HepG2 (cell line): ENCODE measurements at regions not wholly inside any gene's neighbourhood (a gene's known extent, or its start where the extent isn't known, plus 50 kb on each side); places are given as distances from the start of the nearest gene placed in this dataset.

Experiments
- NCOA1 ChIP-seq: sonication (generic); formaldehyde crosslinking; IDR thresholded peaks from 2 replicates; pipeline ENCODE4 v1.9.0; 2021; ENCODE audit warnings: missing genetic modification reagents
- SOX5 ChIP-seq: IDR thresholded peaks from 2 replicates; pipeline ENCODE4 v1.6.1; 2016; ENCODE audit warnings: borderline replicate concordance
- ZNF138 ChIP-seq: sonication (generic); formaldehyde crosslinking; IDR thresholded peaks from 2 replicates; pipeline ENCODE4 v1.5.0; 2020; ENCODE audit warnings: mild to moderate bottlenecking, low read depth, missing genetic modification reagents
- ZNF180 ChIP-seq: sonication (generic); formaldehyde crosslinking; IDR thresholded peaks from 2 replicates; pipeline ENCODE4 v1.4.0; 2020; ENCODE audit warnings: low read depth, missing genetic modification reagents, borderline replicate concordance
- ZNF263 ChIP-seq: sonication (generic); formaldehyde crosslinking; IDR thresholded peaks from 2 replicates; pipeline ENCODE4 v1.4.0; 2020; ENCODE audit warnings: missing genetic modification reagents
- TF ChIP-seq, protein P1 (sequence below): sonication (generic); formaldehyde crosslinking; IDR thresholded peaks from one replicate; pipeline ENCODE4 v1.5.1; 2020; ENCODE audit warnings: mild to moderate bottlenecking, missing genetic modification reagents; ENCODE audit errors: not compliant biosample characterization
- TF ChIP-seq, protein P2 (sequence below): sonication (generic); formaldehyde crosslinking; IDR thresholded peaks from 2 replicates; pipeline ENCODE4 v1.4.0; 2020; ENCODE audit warnings: mild to moderate bottlenecking, missing genetic modification reagents

DNA sequence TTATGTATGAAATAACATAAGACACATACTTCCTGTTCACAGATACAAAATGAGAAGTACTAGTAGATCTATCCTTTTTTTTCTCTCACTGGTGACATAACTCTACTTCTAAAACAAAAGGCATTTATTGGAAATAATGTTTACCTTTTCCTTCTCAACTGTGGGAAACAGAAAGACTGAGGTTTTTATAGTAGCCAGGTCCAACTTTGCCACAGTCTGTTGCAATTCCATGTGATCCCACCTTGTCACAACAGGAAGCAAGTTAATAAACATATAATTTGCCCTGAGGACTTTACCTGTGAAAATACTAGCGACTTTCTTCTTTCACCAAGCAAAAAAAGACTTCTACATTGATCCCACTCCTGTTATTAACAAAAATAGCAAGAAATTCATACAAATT, 475.8 kb downstream of the PDGFC start (continued):
- TF ChIP-seq, protein P1, sequence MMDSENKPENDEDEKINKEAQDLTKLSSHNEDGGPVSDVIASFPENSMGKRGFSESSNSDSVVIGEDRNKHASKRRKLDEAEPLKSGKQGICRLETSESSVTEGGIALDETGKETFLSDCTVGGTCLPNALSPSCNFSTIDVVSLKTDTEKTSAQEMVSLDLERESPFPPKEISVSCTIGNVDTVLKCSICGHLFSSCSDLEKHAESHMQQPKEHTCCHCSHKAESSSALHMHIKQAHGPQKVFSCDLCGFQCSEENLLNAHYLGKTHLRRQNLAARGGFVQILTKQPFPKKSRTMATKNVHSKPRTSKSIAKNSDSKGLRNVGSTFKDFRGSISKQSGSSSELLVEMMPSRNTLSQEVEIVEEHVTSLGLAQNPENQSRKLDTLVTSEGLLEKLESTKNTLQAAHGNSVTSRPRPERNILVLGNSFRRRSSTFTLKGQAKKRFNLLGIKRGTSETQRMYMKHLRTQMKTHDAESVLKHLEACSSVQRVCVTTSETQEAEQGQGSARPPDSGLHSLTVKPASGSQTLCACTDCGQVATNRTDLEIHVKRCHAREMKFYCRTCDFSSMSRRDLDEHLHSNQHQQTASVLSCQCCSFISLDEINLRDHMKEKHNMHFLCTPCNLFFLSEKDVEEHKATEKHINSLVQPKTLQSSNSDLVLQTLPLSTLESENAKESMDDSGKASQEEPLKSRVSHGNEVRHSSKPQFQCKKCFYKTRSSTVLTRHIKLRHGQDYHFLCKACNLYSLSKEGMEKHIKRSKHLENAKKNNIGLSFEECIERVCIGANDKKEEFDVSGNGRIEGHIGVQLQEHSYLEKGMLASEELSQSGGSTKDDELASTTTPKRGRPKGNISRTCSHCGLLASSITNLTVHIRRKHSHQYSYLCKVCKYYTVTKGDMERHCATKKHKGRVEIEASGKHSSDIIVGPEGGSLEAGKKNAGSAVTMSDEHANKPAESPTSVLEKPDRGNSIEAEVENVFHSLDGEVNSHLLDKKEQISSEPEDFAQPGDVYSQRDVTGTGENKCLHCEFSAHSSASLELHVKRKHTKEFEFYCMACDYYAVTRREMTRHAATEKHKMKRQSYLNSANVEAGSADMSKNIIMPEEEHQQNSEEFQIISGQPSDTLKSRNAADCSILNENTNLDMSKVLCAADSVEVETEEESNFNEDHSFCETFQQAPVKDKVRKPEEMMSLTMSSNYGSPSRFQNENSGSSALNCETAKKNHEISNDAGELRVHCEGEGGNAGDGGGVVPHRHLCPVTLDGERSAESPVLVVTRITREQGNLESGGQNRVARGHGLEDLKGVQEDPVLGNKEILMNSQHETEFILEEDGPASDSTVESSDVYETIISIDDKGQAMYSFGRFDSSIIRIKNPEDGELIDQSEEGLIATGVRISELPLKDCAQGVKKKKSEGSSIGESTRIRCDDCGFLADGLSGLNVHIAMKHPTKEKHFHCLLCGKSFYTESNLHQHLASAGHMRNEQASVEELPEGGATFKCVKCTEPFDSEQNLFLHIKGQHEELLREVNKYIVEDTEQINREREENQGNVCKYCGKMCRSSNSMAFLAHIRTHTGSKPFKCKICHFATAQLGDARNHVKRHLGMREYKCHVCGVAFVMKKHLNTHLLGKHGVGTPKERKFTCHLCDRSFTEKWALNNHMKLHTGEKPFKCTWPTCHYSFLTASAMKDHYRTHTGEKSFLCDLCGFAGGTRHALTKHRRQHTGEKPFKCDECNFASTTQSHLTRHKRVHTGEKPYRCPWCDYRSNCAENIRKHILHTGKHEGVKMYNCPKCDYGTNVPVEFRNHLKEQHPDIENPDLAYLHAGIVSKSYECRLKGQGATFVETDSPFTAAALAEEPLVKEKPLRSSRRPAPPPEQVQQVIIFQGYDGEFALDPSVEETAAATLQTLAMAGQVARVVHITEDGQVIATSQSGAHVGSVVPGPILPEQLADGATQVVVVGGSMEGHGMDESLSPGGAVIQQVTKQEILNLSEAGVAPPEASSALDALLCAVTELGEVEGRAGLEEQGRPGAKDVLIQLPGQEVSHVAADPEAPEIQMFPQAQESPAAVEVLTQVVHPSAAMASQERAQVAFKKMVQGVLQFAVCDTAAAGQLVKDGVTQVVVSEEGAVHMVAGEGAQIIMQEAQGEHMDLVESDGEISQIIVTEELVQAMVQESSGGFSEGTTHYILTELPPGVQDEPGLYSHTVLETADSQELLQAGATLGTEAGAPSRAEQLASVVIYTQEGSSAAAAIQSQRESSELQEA (CRISPR knock-in tag): no peak
- TF ChIP-seq ZNF180 (CRISPR knock-in tag): no peak
- TF ChIP-seq, protein P2, sequence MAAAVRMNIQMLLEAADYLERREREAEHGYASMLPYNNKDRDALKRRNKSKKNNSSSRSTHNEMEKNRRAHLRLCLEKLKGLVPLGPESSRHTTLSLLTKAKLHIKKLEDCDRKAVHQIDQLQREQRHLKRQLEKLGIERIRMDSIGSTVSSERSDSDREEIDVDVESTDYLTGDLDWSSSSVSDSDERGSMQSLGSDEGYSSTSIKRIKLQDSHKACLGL (CRISPR knock-in tag): no peak
- no peak for TF ChIP-seq SOX5
- TF ChIP-seq ZNF138: no peak
- TF ChIP-seq ZNF263 (CRISPR knock-in tag): no peak
- TF ChIP-seq NCOA1 (CRISPR knock-in tag): no peak
